ENCODE measurements at regions not wholly inside any gene's neighbourhood (a gene's known extent, or its start where the extent isn't known, plus 50 kb on each side); places are given as distances from the start of the nearest gene placed in this dataset.

DNA sequence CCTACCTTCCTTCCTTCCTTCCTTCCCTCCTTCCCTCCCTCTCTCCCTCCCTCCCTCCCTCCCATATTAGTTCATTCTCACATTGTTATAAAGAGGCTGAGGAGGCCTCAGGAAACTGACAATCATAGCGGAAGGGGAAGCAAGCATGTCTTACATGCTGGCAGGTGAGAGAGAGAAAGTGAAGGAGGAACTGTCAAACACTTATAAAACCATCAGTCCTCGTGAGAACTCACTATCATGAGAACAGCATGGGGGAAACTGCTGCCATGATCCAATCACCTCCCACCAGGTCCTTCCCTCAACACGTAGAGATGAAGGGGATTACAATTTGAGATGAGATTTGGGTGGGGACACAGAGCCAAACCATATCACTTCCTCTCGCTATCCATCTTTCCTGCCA lies 281.6 kb upstream of the FOXF1 start:
- TF ChIP-seq, protein P1, sequence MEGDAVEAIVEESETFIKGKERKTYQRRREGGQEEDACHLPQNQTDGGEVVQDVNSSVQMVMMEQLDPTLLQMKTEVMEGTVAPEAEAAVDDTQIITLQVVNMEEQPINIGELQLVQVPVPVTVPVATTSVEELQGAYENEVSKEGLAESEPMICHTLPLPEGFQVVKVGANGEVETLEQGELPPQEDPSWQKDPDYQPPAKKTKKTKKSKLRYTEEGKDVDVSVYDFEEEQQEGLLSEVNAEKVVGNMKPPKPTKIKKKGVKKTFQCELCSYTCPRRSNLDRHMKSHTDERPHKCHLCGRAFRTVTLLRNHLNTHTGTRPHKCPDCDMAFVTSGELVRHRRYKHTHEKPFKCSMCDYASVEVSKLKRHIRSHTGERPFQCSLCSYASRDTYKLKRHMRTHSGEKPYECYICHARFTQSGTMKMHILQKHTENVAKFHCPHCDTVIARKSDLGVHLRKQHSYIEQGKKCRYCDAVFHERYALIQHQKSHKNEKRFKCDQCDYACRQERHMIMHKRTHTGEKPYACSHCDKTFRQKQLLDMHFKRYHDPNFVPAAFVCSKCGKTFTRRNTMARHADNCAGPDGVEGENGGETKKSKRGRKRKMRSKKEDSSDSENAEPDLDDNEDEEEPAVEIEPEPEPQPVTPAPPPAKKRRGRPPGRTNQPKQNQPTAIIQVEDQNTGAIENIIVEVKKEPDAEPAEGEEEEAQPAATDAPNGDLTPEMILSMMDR (IDR thresholded peaks at IDR 0.05): no peak
- no peak for TF ChIP-seq POLR2A (IDR thresholded peaks at IDR 0.05)

Measured in testis (tissue), 2 donors.